NCI-H2171 treated with DMSO at 0.1 percent for 48 hours (cell line): ENCODE measurements at regions not wholly inside any gene's neighbourhood (a gene's known extent, or its start where the extent isn't known, plus 50 kb on each side); places are given as distances from the start of the nearest gene placed in this dataset.
"Not testable (repeated sequence)": the region's sequence is repeated elsewhere in the genome, so short reads cannot be mapped to it uniquely, and the experiment has no call there.

Source experiments
- DNase-seq: peaks from one replicate; lab custom pipeline; 2025; lab: John Stamatoyannopoulos, UW

- DNase-seq, result peak; percentile 97
Observed at GRCh38 chr6:139474145-139475108, 100.0 kb upstream of the CITED2 start.

DNA sequence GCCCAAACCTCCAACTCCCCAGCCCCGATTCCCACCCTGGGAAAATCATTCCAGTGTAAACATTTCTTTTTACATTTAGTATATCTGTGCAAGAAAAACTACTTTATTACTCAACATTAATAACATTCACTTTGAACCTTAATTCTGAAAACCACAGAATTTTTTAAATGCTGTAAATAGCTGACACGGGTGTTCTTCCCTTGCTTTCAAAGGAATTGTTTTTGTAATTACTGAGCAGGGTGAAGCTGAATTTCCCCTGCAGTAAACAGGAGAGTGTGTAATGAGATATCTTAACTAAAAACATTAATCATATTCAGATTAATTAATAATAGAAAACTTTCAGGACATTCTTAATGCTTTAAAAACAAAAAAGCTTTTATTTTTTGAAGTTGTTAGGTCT lies 99.3 kb upstream of the CITED2 start:
- DNase-seq, result peak; percentile 48

DNA sequence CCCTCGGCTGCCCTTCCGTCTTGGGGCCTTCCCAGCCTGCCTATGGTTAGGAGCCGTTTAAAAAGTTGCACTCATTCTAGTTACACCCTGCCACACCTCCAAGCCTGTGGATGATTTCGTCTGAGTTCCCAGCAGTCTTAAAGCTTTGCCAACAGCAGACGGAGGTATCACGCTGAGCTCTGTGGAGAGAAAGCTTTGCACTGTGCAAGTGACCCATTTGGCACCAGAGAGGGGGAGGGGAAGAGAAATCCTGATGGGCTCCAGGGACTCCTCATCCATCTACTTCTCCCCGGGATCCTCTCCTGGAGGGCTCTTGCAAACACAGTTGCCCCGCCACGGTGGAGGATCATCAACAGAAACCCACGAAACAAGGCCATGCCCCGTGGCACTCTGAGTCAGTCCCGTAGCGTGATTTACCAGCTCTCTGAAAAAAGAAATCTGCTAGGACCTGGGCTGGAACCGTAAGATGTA lies 98.8 kb upstream of the CITED2 start:
- peak; percentile 85 for DNase-seq

GRCh38 chr6:139472351-139473015 lies 98.0 kb upstream of the CITED2 start:
- no peak for DNase-seq

- no peak for DNase-seq
Observed at GRCh38 chr6:139470997-139471396, 96.5 kb upstream of the CITED2 start.

- DNase-seq, result no peak
Observed at GRCh38 chr6:139468178-139468819, 93.9 kb upstream of the CITED2 start.

GRCh38 chr6:139457476-139457875 lies 83.0 kb upstream of the CITED2 start:
- peak; percentile 59 for DNase-seq

DNA sequence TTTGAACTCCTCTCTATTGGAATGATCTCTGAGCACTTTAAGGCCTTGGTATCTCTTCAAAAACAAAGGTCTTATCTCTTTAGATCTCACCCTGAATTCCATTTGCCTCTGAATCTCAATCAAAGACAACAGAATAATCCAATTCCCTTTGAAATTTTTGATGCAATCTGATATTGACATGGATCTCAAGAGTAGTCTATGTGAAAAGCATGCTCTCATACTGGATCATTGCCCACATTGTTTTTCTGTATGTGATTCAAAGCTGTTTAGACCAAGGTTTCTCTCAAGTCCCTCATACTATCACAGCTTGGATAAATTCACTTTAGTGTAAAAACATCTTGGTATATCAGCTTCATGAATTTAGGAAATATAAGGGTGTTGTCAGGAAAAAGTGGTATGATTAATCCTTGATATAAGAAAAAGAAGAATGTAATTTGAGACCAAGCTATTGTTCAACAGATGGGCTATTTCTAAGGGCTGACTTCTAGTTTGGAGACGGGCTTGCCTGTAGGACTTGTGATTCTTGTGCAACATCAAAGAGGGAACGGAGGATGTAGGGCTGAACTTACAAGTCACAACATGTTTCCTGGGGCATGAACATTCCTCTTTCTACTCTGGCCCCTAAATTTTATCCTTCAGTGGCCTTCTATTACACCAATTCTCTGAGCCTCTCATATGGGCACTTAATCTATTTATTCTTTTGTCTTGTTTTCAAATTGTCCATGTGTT lies 77.9 kb upstream of the CITED2 start:
- DNase-seq, result peak; percentile 93

DNA sequence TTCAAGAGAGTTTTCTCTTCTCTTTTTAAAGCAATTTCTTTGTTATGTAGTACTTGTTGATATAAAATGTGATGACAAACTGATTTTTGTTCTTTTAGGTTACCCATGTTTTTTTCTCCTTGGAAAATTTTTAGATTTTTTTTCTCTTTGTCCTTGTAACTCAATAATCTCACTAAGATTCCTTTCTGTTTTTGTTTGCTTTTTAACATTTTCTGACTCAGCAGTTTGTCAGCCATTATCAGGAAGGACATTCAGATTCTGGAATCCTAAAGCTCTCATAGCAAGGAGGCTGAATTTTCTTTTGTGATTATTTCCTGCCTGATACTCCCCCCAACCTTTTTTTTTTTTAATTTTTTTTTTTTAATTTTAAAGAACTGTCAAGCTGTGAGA lies 75.2 kb upstream of the CITED2 start:
- DNase-seq, result no peak

GRCh38 chr6:139448998-139449610 lies 74.7 kb upstream of the CITED2 start:
- DNase-seq, result no peak

DNA sequence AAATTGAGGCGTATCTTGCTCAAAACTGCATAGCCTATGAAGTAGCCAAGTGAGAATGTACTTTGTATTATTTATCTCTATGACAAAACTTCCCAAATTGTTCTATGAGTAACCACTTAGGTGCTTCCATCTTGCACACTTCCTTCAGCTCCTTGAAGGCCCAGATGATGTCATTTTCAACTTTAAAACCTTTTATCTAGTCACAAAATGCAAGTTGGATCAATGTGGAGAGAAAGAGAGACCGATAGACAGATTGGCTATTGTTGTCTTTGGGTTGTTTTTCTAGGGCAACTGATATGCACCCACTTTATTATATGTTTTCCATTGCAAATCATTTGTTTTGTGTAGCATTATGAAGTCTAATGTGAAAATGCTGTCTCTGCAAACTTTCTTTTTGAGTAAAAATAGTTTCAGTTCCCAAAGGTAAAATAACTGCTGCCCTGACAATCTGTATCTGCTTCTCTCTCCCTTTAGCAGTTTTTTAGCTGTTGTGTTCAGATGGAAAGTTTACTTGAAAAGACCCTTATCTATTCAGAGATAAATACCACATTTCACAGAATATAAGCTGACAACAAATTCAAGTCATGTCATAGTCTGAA lies 73.7 kb upstream of the CITED2 start:
- DNase-seq, result no peak

- no peak for DNase-seq
Observed at GRCh38 chr6:139447656-139447975, 73.2 kb upstream of the CITED2 start.

DNA sequence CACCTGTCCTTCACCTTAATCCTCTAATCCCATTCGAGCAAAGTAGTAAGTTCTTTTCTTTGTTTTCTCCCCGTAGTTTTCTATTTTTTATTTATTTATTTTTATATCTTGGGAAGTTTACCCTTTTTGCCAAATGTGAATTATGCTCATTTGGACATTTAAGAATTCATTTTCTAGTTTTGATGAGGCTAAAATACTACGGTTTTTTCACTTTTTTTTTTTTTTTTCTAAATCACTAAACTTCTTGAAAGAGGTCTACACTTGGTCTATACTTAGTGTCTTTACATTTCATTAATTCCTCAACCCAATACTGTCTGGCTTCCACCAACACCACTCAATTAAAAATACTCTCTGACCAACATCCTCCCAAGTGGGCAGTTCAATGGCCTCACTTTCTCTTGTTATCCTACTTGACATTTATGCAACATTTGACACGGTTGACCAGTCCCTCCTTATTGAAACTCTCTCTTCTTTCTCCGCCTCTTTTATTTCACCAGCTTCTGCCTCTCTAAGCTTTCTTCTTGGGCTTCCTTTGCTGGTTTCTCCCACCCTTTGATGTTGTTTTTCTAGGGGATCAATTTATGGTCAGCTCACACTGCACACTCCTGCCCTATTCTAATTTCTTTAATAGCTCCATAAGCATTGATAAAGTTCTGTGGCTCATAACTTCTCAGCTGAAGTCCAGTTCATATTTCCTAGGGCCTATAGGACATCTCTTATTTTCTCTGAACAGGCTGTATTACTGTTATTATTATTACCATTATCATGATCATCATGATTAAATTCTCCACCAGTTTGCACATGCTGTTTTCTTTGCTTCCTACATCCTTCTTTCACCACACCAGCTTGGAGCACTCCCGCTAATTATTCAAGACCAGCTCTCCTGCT lies 72.6 kb upstream of the CITED2 start:
- no peak for DNase-seq

- DNase-seq, result no peak
Observed at GRCh38 chr6:139446138-139446715, 71.8 kb upstream of the CITED2 start.

GRCh38 chr6:139444273-139444787 lies 69.9 kb upstream of the CITED2 start:
- DNase-seq, result not testable (repeated sequence)

DNA sequence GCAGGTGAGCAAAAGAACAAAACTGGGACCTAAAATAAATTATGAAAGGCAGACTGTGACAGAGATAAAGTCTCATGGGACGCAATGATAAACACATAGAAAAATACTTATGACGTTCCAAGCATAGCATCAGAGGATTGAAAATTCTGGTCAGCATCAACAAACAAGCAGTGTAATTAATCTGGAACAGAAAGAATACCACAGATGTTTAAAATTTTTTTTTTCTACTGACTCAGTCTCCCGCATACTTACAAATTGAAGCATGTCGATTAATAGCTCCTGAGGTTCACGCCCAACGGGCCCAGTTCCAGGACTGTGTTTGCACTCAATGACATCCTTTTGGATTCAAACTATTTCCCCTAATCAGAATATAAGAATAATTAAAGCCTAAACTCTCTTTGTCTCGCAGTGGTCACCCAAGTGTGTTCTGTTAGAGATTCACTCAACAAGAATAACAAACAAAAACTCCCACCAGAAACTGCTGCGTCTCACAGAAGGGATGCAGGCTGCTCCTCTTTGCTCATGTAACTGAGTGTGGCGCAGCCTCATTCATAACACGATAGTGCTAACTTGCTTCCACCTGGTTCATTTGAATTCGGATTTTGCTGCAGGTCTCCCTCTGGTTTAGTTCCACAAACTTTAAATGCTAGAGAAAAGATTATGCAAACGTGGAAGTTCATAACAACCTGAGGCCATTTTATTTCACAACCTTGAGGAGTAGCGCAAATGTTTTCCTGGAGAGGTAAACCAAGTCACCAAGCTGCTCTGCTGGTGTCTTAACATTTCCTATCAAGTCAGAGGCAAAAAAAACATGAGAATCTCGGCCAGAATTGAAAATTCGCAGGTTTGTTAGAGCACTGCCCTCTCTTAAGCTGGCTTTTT lies 69.0 kb upstream of the CITED2 start:
- no peak for DNase-seq

DNA sequence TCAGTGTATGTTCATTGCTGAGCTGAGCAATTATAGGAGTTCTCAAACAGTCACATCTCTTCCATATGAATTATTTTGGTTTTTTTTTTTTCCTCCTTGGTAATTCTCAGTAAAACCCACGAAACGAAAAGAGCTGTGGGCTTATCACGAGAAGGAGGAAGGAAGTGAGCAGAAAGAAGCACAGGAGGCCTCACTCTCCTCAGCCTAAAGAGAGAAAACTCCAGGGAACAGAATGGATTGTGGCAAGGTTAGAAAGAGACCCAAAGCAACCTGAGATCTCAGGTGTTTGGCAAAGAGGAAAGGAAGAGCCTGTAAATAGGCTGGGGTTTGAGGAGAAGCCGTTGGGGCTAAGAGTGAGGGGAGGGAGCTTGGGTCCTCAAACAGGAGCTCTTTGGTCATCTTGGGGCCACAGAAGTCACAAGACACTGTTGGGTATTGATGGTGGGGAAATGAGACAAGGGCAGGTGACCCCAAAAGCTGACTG lies 67.8 kb upstream of the CITED2 start:
- DNase-seq, result no peak

GRCh38 chr6:139439349-139439748 lies 64.9 kb upstream of the CITED2 start:
- DNase-seq, result no peak
